DND-41 (cell line): ENCODE measurements at regions not wholly inside any gene's neighbourhood (a gene's known extent, or its start where the extent isn't known, plus 50 kb on each side); places are given as distances from the start of the nearest gene placed in this dataset.

Experiments
- CTCF ChIP-seq: IDR thresholded peaks from 2 replicates; pipeline ENCODE4 v1.5.1; 2012; ENCODE audit warnings: borderline replicate concordance, low read length, moderate library complexity, mild to moderate bottlenecking; ENCODE audit not compliant: poor library complexity, severe bottlenecking; ENCODE audit errors: extremely low read depth
- EZH2 ChIP-seq: IDR thresholded peaks from 3 replicates; pipeline ENCODE4 v1.6.1; 2012; ENCODE audit warnings: borderline replicate concordance, low read depth, mild to moderate bottlenecking, moderate library complexity, low read length, inconsistent platforms; ENCODE audit not compliant: severe bottlenecking

GRCh38 chr5:148884339-148885020, 58.1 kb downstream of the ADRB2 start:
- TF ChIP-seq CTCF = no peak
- TF ChIP-seq EZH2 = no peak
